ENCODE measurements at regions not wholly inside any gene's neighbourhood (a gene's known extent, or its start where the extent isn't known, plus 50 kb on each side); places are given as distances from the start of the nearest gene placed in this dataset.

GRCh38 chr2:129254718-129255117 is 724.7 kb upstream of the RAB6C start:
- no peak for DNase-seq (ENCODE audit: low read depth)

DNA sequence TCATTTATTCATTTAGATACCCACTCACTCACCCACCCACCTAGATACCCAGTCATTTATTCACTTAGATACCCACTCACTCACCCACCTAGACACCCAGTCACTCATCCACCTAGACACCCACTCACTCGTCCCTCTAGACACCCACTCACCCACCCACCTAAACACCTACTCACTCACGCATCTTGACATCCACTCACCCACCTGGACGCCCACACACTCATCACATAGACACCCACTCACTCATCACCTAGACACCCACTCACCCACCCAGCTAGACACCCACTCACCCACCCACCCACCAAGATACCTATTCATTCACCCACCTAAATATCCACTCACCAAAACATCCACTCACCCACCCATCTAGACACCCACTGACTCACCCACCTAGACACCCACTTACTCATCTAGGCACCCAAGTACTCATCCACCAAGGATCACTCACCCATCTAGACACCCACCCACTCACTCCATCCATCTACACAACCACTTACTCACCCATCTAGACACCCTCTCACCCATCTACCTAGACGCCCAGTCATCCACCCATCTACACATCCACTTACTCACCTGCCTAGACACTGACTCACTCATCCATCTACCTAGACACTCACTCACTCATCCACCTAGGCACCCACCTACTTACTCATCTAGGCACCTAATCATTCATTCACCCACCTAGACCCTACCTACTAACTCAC is 723.7 kb upstream of the RAB6C start:
- no peak for DNase-seq (ENCODE audit: low read depth)

- DNase-seq (ENCODE audit: low read depth) = no peak
These were observed 722.8 kb upstream of the RAB6C start for GRCh38 chr2:129256642-129257041.

DNA sequence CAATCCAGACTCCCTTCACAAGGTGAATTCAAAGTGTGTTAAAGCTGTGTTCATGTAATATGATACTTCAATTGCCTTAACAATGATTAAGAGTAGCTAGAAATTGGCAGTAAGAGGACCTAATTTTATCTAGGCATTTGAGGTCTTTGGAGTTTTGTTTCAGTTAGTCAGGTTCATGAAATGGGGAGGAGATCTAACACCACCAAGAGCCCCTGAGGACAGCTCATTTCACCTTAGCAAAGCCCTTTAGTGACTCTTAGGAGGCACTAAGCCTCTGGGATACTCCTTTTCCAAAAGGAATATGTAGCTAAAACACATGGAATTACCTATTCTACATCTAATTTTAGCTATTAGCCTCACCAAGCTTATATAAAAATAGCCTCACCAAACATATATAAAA is 716.5 kb upstream of the RAB6C start:
- no peak for DNase-seq (ENCODE audit: low read depth)

DNA sequence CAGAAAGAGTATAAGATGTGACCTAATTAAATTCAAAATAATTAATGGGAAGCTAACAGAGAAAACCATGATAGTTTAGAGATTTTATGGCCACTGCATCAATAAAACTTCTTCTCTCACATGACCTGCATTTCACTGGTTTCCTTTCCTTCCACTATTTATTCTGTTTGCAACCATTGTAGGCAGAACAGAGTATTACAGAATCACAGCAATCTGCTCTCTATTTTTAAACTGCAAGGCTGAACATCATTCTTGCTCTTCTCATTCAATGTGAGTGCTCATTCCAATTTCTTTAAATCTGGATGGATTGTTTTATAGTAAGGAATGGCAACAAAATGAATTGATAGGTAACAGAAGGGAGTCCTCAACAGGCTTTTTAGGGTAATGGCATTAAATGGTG is 715.5 kb upstream of the RAB6C start:
- no peak for DNase-seq (ENCODE audit: low read depth)

- no peak for DNase-seq (ENCODE audit: low read depth)
These were observed 711.9 kb upstream of the RAB6C start for GRCh38 chr2:129267559-129267958.

DNA sequence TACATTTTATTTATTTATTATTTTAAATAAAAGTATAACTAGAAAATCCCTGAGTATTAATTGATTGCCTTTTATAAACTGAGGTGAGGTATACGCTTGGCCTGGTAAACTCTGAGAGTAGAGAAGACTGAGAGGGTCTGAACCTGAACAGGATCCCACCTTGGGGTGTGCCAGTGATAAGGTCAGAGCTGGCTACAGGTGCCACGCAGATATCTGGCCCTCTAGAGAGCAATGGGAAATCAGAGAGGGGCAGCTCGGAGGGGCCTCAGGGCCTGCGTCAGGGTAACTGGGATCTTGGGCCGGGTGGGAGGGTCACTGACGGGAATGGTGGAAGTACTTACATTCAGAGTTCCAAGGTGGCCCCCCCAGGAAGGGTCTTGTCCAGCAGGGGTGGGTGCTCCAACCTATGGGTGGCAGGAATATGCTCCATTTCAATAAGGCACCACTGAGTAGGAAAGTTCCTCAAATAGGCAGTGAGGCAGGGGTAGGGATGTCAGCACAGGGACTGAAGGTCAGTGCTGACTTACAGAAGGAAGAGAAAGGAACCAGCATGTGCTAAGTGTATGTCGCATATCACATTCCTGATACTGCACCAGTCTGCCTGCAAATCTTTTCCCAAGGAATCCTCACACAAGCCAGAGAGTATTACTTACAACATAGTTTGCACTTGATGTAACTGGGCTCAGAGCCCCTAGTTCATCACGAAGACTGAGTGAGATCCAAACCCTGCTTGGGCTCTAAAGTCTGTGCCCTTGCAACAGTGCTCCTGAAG is 706.0 kb upstream of the RAB6C start:
- no peak for DNase-seq (ENCODE audit: low read depth)

DNA sequence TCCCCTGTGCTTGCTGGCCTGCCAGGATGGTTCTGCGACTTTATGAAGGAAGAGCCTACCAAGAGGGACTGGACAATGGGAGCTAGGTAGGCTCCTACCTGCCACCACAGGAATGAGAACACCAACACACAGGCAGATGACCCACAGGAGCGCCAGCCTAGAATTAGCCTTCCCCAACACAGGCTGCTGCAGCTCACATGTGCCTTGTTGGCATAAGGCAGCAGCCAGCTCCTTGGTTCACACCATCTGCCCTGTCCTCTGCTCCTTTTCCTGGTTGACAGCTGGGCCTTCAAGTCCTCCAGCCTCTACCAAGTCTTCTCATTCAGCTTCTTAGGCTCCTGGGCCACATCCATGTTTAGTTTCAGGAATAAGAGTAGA is 705.4 kb upstream of the RAB6C start:
- DNase-seq (ENCODE audit: low read depth) = no peak

- DNase-seq (ENCODE audit: low read depth) = no peak
These were observed 704.5 kb upstream of the RAB6C start for GRCh38 chr2:129274918-129275317.

DNA sequence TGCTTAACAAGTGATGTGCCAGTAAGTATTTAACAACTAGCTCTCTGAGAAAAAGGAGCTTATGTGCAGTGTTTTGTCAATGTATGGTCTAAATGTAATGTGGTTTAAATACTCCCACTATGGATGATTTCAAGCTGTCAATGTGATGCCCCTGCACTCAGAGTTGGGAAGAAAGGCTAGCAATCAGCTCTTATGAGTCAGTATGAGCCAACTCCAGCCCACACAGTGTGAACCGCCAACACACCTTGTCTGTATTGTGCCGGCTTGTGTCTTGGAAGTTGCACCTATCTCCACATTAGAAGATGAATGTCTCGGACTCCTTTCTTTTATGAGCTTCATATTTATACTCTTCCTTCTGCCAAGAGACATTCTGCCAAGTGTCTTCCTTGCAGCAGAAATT is 703.8 kb upstream of the RAB6C start:
- no peak for DNase-seq (ENCODE audit: low read depth)

- DNase-seq (ENCODE audit: low read depth) = no peak
These were observed 702.4 kb upstream of the RAB6C start for GRCh38 chr2:129276978-129277584.

DNA sequence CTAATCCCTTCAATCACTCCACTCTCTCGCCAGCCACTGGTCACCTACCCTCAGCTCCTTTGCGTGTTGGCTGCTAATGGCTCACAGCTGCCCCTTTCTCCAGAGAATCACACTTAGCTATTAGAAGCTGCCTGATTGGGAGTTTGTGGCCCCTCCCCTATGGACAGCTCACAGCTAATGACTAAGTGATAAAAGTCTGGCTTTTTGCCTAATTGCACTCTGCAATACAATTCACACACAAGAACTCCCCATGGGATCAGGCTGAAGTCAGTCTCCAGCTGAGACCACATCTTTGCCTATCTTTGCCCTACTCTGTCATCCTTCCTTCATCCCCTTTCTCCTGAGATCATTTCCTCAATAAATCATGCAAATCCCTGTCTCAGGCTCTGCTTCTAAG is 701.9 kb upstream of the RAB6C start:
- DNase-seq (ENCODE audit: low read depth) = no peak

GRCh38 chr2:129281791-129282530 is 697.5 kb upstream of the RAB6C start:
- no peak for DNase-seq (ENCODE audit: low read depth)

DNA sequence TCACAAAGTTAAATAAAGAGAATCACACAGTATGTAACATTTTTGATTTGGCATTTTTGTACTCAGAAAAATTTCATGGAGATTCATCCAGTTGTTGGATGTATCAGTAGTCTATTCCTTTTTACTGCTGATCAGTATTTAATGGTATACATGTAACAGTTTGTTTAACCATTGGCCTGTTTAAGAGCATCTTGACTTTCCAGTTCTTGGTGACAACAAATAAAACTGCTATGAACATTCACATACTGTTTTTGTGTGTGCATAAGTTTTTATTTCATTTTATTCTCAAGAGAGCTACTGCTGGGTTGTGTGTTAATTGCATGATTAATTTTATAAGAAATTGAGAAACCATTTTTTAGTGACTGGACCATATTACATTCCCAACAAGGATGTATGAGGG is 694.5 kb upstream of the RAB6C start:
- DNase-seq (ENCODE audit: low read depth) = no peak

DNA sequence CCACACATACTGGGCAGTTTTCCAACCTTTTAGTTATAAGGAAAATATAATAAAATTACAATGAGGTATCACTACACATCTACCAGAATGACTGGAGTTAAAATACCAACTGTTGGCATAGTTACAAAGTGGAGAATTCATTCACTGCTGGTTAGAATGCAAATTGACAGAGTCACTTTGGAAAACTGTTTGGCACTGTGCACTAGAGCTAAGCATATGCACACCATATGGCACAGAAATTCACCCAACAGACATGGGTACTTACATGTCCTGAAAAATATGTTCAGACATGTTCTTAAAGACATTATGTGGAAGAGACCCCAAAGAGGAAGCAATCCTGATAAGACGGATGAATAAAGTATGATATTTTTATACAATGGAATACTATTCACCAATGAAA is 686.1 kb upstream of the RAB6C start:
- no peak for DNase-seq (ENCODE audit: low read depth)

DNA sequence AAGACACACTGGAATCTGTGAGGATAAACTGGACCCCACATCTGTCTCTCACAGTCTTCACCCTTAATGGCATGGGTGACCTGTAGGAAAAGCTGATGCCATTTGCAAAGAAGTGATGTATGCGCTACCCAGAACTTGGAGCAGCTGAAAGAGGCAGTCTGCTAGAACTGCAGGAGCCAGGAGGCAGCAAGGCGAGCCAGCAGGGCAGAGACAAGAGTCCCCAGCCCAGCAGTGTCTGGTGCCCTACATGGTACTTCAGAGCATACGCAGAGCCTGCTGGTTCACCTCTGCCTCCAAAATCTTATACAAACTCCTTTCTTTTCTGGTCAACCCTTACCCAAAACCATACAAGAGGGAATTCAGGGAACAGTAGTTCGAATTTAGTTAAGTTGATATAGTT is 683.1 kb upstream of the RAB6C start:
- no peak for DNase-seq (ENCODE audit: low read depth)

GRCh38 chr2:129296806-129297205 is 682.7 kb upstream of the RAB6C start:
- DNase-seq (ENCODE audit: low read depth) = no peak

- no peak for DNase-seq (ENCODE audit: low read depth)
These were observed 682.0 kb upstream of the RAB6C start for GRCh38 chr2:129297430-129297829.

DNA sequence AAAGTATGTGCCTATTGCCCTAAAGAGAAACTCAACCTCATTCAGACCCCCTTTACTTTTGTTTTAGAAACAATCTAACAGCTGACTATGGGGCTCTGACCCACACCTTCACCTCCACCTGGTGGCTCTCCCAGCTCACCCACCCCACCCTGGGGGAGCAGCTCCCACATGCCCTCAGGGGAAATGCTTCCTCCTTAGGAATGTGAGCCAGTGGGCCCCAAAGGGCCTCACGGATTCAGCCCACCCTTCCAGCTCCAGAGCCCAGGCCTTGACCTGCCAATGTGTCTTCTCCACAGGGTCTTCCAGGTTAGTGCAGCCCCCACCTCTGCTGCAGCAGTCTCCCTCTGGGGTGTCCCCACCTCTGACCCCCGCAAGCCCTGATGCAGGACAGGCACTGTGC is 680.1 kb upstream of the RAB6C start:
- no peak for DNase-seq (ENCODE audit: low read depth)

- DNase-seq (ENCODE audit: low read depth) = no peak
These were observed 679.7 kb upstream of the RAB6C start for GRCh38 chr2:129299756-129300155.

DNA sequence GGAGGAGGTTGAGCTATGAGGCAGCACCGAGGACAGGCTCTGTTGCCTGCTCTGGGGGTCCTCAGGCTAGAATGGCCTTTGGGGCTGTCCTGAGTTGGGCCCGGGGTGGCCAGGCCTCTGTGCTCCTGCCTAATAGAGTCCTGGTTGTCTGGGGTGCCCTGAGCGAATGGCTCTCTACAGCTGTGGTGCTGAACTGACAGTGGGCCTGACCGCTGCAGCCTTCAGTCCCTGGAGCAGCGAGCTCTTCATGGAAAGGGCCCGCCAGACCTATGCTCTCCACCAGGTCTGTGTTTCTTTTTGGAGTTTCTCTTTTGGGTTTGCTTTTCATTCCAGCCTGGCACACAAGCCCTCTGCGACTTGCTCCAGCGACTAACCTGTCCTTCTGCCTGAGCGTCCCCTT is 679.0 kb upstream of the RAB6C start:
- no peak for DNase-seq (ENCODE audit: low read depth)

DNA sequence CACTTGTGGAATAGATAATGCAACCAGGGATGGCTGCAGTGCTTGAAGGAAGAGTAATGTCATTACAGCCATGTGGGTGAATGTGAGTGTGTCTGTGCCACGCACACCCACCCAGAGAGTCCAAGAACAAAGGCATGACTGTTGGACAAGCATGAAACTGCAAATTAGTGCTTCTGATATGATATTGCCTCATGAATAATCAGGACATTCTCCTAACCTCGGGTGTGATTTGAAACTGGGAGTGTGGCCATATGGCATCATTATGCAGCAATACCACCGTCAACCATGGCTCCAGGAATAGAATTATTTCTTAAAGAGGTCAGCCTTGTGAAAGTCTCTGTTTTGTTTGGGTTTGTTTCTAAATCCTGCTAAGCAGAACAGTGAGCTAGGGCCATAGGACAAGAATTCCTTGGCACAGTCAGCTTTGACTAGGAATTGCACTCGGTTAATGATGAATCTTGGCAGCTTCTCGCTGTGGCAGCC is 678.0 kb upstream of the RAB6C start:
- DNase-seq (ENCODE audit: low read depth) = no peak
